PC-9 (cell line): ENCODE measurements at regions not wholly inside any gene's neighbourhood (a gene's known extent, or its start where the extent isn't known, plus 50 kb on each side); places are given as distances from the start of the nearest gene placed in this dataset.
"Not testable (repeated sequence)": the region's sequence is repeated elsewhere in the genome, so short reads cannot be mapped to it uniquely, and the experiment has no call there.

Experiments used
- EZH2 ChIP-seq: fragments of 200-600 bp; sonication (generic); IDR thresholded peaks from 2 replicates; pipeline ENCODE4 v1.8.0; 2017; ENCODE audit warnings: antibody characterized with exemption, low read depth
- TF ChIP-seq, protein P1 (sequence below): fragments of 200-600 bp; sonication (generic); conservative IDR thresholded peaks from 2 replicates; pipeline ENCODE4 v1.6.1; 2017; ENCODE audit warnings: mixed run types, antibody characterized with exemption, mild to moderate bottlenecking, moderate library complexity

DNA sequence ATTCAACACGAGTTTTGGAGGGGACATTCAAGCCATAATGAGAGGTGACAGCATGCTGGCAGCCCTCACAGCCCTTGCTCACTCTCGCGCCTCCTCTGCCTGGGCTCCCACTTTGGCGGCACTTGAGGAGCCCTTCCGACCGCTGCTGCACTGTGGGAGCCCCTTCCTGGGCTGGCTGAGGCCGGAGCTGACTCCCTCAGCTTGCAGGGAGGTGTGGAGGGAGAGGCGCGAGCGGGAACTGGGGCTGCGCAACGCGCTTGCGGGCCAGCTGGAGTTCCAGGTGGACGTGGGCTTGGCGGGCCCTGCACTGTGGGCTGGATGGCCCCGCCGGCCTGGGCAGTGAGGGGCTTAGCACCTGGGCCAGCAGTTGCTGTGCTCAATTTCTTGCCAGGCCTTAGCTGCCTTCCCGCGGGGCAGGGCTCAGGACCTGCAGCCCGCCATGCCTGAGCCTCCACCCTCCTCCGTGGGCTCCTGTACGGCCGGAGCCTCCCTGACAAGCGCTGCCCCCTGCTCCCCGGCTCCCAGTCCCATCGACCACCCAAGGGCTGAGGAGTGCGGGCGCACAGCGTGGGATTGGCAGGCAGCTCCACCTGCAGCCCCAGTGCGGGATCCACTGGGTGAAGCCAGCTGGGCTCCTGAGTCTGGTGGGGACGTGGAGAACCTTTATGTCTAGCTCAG is 123.3 kb downstream of the EFNB1 start:
- TF ChIP-seq, protein P1, sequence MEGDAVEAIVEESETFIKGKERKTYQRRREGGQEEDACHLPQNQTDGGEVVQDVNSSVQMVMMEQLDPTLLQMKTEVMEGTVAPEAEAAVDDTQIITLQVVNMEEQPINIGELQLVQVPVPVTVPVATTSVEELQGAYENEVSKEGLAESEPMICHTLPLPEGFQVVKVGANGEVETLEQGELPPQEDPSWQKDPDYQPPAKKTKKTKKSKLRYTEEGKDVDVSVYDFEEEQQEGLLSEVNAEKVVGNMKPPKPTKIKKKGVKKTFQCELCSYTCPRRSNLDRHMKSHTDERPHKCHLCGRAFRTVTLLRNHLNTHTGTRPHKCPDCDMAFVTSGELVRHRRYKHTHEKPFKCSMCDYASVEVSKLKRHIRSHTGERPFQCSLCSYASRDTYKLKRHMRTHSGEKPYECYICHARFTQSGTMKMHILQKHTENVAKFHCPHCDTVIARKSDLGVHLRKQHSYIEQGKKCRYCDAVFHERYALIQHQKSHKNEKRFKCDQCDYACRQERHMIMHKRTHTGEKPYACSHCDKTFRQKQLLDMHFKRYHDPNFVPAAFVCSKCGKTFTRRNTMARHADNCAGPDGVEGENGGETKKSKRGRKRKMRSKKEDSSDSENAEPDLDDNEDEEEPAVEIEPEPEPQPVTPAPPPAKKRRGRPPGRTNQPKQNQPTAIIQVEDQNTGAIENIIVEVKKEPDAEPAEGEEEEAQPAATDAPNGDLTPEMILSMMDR = not testable (repeated sequence)
- TF ChIP-seq EZH2 = not testable (repeated sequence)
